GM20431 (cell line): ENCODE measurements at regions not wholly inside any gene's neighbourhood (a gene's known extent, or its start where the extent isn't known, plus 50 kb on each side); places are given as distances from the start of the nearest gene placed in this dataset.
"Not testable (repeated sequence)": the region's sequence is repeated elsewhere in the genome, so short reads cannot be mapped to it uniquely, and the experiment has no call there.

ENCODE experiments used
- in situ Hi-C: fragments of 300-500 bp; cut with MseI, MboI; formaldehyde crosslinking; loops from one replicate; pipeline ENCODE4 v1.15.0; 2020; ENCODE audit warnings: low sequenced_read_pairs; ENCODE audit not compliant: unreplicated experiment

- in situ Hi-C loops = no loop called here
Measured at GRCh38 chr7:46916581-46916980, 665.3 kb downstream of the TNS3 start.

- in situ Hi-C loops = no loop called here
Measured at GRCh38 chr7:46912692-46913091, 669.2 kb downstream of the TNS3 start.

- in situ Hi-C loops = no loop called here
Measured at GRCh38 chr7:46909601-46910051, 672.3 kb downstream of the TNS3 start.

DNA sequence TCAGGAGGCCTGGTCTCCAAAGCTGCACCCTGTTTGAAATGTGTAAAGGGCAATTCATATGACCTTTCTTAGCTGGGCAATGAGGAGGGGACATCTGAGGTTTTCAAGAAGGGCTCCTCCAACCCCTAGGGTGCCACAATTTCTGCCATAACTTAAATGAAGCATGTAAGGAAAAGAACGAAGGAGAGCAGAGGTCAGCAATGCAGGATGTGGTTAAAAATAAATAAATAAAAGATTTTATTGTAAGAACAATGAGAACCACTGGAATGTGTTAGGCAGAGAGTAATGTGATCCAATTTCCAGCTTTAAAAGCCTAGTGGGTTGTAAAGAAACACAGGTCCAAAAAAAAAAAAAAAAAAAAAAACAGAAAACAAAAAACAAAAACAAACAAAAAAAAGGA, 673.1 kb downstream of the TNS3 start:
- in situ Hi-C loops = no loop called here

- in situ Hi-C loops = not testable (repeated sequence)
Measured at GRCh38 chr7:46904523-46904922, 677.4 kb downstream of the TNS3 start.

DNA sequence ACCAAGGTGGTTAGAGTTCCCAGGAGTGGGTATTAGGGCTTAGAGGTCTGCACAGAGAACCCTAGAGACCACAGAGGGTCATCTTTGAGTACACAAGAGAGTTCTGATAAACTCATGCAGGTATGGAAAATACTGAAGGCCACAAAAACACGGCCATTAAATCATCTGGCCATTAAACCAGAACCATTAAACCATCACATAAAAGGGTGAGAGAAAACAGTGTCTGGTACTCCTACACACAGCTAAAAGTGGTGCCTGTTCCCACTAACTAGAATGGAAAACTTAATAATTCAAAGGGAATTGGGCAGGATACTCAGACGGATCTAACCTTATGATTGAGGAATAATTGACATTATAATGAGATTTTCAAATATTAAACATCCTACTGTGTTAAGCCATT, 679.4 kb downstream of the TNS3 start:
- in situ Hi-C loops = no loop called here

- in situ Hi-C loops = no loop called here
Measured at GRCh38 chr7:46900312-46901263, 681.3 kb downstream of the TNS3 start.

DNA sequence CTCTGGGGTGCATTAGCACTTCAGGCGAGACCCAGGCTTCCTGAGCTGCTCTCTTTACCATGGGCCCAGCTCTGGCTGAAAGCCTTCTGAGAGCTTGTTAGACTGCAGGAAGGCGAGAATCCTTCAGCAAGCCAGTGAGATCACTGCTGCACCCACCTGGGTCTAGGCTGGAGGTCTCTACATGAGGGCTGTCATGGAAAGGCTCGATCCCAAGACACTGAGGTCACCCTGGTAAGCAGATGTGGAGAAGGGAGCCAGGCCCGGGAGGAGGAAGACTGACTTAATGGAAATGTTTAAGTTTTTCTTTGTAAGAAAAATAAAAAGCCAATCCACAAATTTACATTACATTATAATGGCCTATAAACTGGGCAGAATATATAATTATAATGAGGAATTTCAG, 684.5 kb downstream of the TNS3 start:
- in situ Hi-C loops = no loop called here

- in situ Hi-C loops = no loop called here
Measured at GRCh38 chr7:46886669-46887374, 695.1 kb downstream of the TNS3 start.

DNA sequence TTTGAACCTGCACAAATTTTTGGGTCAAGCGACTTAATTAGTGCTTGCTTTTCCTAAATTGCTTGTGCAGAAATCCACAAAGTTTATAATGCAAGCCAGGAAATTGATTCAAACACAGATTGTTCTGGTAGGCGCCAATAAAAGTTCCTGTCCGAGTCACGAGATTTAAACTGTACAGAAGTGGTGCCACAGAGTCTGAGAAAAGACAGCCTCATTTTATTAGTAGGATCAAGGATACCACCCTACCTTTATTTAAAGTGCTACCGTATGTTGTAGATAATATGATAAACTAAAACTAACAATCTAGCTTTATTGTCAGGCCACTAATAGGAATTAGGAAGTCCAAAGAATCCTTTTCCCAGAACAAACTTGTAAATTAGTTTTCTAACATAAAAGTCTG, 696.7 kb downstream of the TNS3 start:
- in situ Hi-C loops = no loop called here

GRCh38 chr7:46881507-46882127, 700.3 kb downstream of the TNS3 start:
- in situ Hi-C loops = no loop called here

GRCh38 chr7:46880508-46881196, 701.3 kb downstream of the TNS3 start:
- in situ Hi-C loops = no loop called here

GRCh38 chr7:46879783-46880182, 702.1 kb downstream of the TNS3 start:
- in situ Hi-C loops = no loop called here

DNA sequence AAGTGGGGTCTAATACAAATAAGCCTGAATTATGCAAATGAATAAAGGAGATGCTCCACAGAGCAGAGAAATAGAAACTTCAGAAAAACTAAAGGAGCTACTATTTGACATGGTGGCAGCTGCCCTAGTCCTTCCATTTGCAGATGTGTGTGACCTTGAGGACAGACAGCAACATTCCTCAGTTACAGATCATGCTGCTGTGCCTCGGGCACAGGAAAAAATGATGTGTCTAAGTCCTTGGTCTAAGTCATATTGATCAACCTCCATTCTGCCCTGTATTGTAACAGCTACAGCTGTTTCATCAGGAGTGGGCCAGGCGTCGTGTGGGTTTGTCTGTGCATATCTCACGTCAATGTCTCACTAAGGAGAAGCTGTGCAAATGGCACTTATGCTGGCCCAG, 710.4 kb downstream of the TNS3 start:
- in situ Hi-C loops = no loop called here

GRCh38 chr7:46864716-46865115, 717.2 kb downstream of the TNS3 start:
- in situ Hi-C loops = no loop called here

DNA sequence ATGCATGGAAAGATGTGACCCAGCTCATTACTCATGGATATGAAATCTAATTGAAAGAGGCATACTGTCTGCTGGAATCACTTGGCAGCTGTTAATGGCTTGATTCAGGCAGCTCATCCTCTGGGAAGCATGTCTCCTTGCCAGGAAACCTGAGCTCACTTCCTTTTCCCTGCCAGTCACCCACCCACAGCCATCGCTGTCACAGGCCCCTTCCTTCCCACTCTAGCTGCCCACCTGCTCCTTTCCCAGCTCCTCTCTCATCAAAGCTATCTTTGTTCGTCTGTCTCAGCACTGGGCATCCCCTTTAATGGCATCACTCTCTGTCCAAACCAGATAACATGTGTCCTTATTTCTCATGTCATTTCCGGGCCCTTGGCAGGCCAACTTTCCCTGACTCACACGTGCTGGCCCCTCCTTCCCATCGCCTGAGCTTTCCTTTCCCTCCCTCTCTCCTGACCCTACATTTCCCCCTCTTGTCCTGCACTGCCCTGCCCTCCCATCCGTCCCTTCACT, 721.9 kb downstream of the TNS3 start:
- in situ Hi-C loops = no loop called here

DNA sequence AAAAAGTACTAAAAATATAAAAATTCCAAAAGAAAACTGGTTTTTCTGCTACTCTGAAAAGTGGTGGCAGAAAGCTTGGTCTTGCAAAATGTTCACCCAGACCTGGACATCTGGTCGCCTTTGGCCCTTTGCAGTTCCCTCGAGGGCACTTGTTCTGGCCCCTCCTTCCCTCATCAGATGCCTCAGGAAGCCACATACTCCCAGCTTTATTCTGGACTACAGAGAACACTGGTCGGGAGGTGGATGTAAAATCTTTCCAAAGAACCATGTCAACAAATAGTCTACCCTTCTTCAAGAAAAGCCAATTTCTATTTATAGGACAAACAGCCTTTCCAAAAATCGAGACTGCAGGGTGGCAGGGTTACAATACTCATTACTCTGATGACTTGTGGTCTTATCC, 726.1 kb downstream of the TNS3 start:
- in situ Hi-C loops = no loop called here

GRCh38 chr7:46854958-46855473, 726.9 kb downstream of the TNS3 start:
- in situ Hi-C loops = no loop called here

DNA sequence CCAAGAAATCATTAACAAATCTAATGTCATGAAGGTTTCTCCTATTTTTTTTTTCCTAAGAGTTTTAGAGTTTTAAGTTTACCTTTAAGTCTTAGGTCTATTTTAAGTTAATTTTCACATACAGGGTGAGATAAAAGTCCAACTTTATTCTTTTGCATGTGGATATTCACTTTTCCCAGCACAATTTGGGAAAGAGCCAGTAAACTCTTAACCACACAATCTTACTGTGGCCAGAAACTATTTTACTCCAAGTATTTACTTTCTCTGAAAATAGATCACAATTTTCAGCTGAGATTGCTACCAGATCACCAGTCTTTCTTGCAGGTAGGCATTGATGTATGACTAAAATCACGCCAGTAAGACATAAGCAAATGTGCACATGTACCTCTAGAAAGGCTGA, 728.5 kb downstream of the TNS3 start:
- in situ Hi-C loops = no loop called here

GRCh38 chr7:46852795-46853194, 729.1 kb downstream of the TNS3 start:
- in situ Hi-C loops = no loop called here
